Fibroblast of mammary gland (primary cell): ENCODE measurements at regions not wholly inside any gene's neighbourhood (a gene's known extent, or its start where the extent isn't known, plus 50 kb on each side); places are given as distances from the start of the nearest gene placed in this dataset.
"Not testable (repeated sequence)": the region's sequence is repeated elsewhere in the genome, so short reads cannot be mapped to it uniquely, and the experiment has no call there.

ENCODE experiments used
- DNase-seq: peaks from one replicate; pipeline ENCODE4 v3.0.0-alpha.2; 2010; ENCODE audit warnings: low read depth
- H3K4me3 ChIP-seq: 2 replicates; pipeline ENCODE4 v1.5.1; 2011; ENCODE audit warnings: low read depth, mild to moderate bottlenecking, low read length, moderate library complexity; ENCODE audit not compliant: control insufficient read depth
- CTCF ChIP-seq: conservative IDR thresholded peaks from 2 replicates; pipeline ENCODE4 v1.5.1; 2011; ENCODE audit warnings: low read depth, low read length, inconsistent platforms; ENCODE audit not compliant: control insufficient read depth, insufficient read depth

DNA sequence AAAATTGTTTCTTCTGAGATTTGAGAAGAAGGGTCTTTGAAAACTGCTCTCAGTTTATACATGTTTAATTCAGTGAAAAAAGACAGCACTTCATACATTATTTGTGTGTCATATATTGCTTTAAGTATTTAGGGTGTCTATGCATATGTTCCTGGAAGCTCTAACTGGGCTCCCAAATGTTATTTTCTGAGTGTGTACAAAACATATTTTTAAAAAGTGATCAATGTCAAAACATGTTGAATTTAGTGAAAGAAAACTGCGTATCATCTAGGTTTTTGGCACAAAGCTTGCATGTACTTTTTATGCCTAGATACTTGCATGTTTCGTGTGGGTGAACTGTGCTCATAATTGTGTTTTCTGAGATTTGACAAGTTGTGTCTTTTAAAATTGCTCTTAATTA lies 81.6 kb downstream of the ASCL4 start:
- no peak overlapping the region for H3K4me3 ChIP-seq
- no peak for TF ChIP-seq CTCF
- DNase-seq = no peak

DNA sequence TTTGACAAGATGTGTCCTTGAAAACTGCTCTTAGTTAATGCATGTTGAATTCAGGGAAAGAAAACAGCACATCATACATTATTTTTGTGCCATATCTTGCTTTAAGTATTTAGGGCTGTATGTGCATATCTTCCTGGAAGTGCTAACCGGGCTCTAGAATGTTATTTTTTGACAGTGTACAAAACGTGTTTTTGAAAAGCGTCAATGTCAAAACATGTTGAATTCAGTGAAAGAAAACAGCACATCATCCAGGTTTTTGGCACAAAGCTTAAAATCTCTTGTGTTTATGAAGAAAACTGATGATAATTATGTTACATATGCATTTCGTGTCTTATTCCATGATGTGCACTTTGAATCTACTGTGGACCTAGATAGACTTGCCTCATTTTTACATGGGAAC lies 82.7 kb downstream of the ASCL4 start:
- no peak for DNase-seq
- no peak for TF ChIP-seq CTCF
- H3K4me3 ChIP-seq = no peak overlapping the region

GRCh38 chr12:107859367-107859766 lies 84.9 kb downstream of the ASCL4 start:
- no peak for TF ChIP-seq CTCF
- H3K4me3 ChIP-seq = no peak overlapping the region
- no peak for DNase-seq

- no peak overlapping the region for H3K4me3 ChIP-seq
- no peak for TF ChIP-seq CTCF
- no peak for DNase-seq
Measured at GRCh38 chr12:107864235-107864634, 89.7 kb downstream of the ASCL4 start.

GRCh38 chr12:107864727-107865126 lies 90.2 kb downstream of the ASCL4 start:
- H3K4me3 ChIP-seq, DNase-seq: not testable (repeated sequence)

- no peak for TF ChIP-seq CTCF
- no peak for DNase-seq
- no peak overlapping the region for H3K4me3 ChIP-seq
Measured at GRCh38 chr12:107873223-107873622, 98.7 kb downstream of the ASCL4 start.

- no peak for TF ChIP-seq CTCF
- no peak overlapping the region for H3K4me3 ChIP-seq
- DNase-seq = no peak
Measured at GRCh38 chr12:107875786-107876185, 101.3 kb downstream of the ASCL4 start.
